ENCODE measurements at regions not wholly inside any gene's neighbourhood (a gene's known extent, or its start where the extent isn't known, plus 50 kb on each side); places are given as distances from the start of the nearest gene placed in this dataset.

DNA sequence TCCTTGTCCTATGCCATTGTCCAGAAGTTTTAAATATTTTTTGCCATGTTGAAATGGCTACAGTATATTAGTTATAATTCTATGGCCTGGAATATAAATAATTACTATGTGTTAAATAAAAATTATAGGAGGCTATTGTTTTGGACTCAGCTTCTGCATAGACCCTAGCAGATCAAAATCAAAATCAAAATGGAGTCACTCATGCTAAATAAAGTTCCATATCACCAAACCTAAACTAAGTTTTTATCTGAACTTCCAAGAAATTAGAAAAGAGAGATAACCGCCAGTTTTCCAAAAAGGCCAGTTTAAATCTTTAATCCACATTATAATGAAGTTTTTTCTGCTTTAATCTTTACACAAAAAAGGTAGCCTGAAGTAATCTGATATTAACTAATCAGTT lies 227.8 kb upstream of the P2RY1 start (continued):
- no peak for TF ChIP-seq SRF (IDR thresholded peaks at IDR 0.05; ENCODE audit: low read depth)
- no peak for TF ChIP-seq POLR2AphosphoS5 (IDR thresholded peaks at IDR 0.05; ENCODE audit: low read depth, low read length)
- no peak for TF ChIP-seq RAD21 (IDR thresholded peaks at IDR 0.05; ENCODE audit: low read depth)

DNA sequence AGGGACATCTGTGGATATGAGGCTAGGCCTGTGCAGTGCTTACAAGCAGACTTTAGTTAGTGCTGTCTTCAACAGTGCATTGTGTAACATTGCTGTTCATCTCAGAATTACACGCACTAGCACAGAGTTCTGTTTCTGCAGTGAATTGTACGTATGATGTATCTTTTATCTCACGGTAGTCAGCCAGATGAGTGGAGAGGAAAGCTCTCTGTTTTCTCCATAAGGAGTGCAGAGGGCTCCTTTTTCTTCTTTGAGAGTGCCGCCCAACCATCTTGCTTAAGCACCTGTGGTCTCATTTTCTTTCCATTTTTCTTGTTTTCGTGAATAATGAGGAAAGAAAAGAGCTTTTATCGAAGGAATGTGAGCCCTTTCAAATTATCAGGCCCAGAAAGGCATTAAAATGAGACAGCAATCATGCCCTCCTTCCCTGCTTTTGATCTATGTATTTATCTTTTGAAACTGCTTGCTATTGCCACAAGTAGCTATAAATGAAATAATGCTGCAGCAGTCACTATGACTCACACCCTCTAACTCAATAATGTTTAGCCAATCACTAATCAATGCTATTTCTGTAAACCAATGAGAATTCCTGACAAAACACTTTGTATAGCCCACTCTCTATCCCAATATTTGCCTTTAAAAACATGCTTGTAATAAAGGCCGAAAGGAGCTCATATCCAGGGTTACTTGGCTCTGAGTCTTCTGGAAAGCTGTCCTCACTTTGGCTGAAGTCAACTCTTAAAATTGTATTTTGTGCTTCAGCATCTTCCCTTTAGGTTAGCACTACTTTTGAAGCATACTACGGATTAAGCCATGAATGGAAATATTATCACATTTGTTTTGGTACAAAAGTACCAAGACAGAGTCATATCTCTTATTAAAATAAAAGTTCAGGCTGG lies 226.0 kb upstream of the P2RY1 start:
- H3K9ac ChIP-seq (ENCODE audit: low read length) = no peak overlapping the region
- H3K27me3 ChIP-seq (ENCODE audit: insufficient read depth, low read length) = no peaks in the 10 kb centered on the region
- BruUV-seq (replicated peaks) = no TSS peak
- intact Hi-C loops (cut with micrococcal nuclease) = no loop called here
- ChIA-PET RAD21 (ENCODE audit: low non-redundant PET in 1 of 2, low total read pairs in 2 of 2, uncharacterized antibody in 2 of 2, unreplicated experiment in 2 of 2) (no interaction called here), POLR2A (no interaction called here), CTCF (no interaction called here)
- no peak overlapping the region for H3K27ac ChIP-seq (ENCODE audit: low read depth, low read length)
- no peak overlapping the region for H3K4me2 ChIP-seq (ENCODE audit: low read length)
- DNase-seq (ENCODE audit: low read depth, low spot score) (no peak), ATAC-seq (no peak)
- TF ChIP-seq EZH2 (IDR thresholded peaks at IDR 0.05) = no peak
- TF ChIP-seq CBX3 (IDR thresholded peaks at IDR 0.05; ENCODE audit: low read depth) = no peak
- no peak for TF ChIP-seq EGR1 (IDR thresholded peaks at IDR 0.05; ENCODE audit: low read depth)
- TF ChIP-seq POLR2A (IDR thresholded peaks at IDR 0.05; ENCODE audit: borderline replicate concordance, extremely low read depth, insufficient read depth, insufficient read length) = no peak
- TF ChIP-seq SRF (IDR thresholded peaks at IDR 0.05; ENCODE audit: low read depth) = no peak
- no peaks in the 10 kb centered on the region for H4K20me1 ChIP-seq (ENCODE audit: insufficient read depth)
- no peaks in the 10 kb centered on the region for H3K9me3 ChIP-seq (ENCODE audit: control insufficient read depth in 1 of 2, insufficient read depth in 1 of 2, low read depth in 1 of 2, low read length in 2 of 2)
- no peaks in the 10 kb centered on the region for H3K36me3 ChIP-seq (ENCODE audit: control insufficient read depth in 1 of 2, insufficient read depth in 2 of 2, low read length in 2 of 2)
- no peak overlapping the region for H2AFZ ChIP-seq (ENCODE audit: low read depth, low read length, poor library complexity, severe bottlenecking)
- H3K4me3 ChIP-seq (replicated peaks in 1 of 2; ENCODE audit: low read depth in 1 of 2, low read length in 2 of 2) = no peak overlapping the region
- no peaks in the 10 kb centered on the region for H3K9me2 ChIP-seq (ENCODE audit: insufficient read depth)
- H3K4me1 ChIP-seq (ENCODE audit: control insufficient read depth in 1 of 2, insufficient read depth in 2 of 2, low read length in 2 of 2) = no peaks in the 10 kb centered on the region
- H3K79me2 ChIP-seq (ENCODE audit: insufficient read depth, low read length) = no peaks in the 10 kb centered on the region

DNA sequence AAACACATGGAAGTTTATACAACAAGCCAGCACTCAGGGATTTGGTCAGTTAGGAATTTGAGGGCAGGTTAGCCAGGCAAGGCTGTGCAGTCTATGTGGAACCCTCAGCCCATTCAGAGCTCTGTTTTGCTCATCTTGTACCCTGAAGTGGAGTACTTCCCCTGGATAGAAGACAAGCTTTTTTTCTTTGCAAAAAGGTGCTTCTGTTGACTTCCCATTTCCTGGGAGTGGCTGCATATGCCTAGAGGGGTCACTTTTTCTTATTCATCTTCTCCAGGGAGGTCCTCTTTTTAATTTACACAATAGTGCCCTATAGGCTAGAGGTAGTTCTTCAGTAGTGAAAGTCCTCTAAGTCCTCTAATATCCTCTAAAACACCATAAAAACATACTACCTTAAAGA lies 225.0 kb upstream of the P2RY1 start:
- intact Hi-C loops (cut with micrococcal nuclease) = no loop called here
- no peak for ATAC-seq
- Histone ChIP-seq H3K4me2 (ENCODE audit: low read length) (no peak overlapping the region), H3K9ac (ENCODE audit: low read length) (no peak overlapping the region), H3K4me3 (replicated peaks in 1 of 2; ENCODE audit: low read depth in 1 of 2, low read length in 2 of 2) (no peak overlapping the region), H3K27ac (ENCODE audit: low read depth, low read length) (no peak overlapping the region), H2AFZ (ENCODE audit: low read depth, low read length, poor library complexity, severe bottlenecking) (no peak overlapping the region), H3K9me2 (ENCODE audit: insufficient read depth) (no peaks in the 10 kb centered on the region), H4K20me1 (ENCODE audit: insufficient read depth) (no peaks in the 10 kb centered on the region), H3K27me3 (ENCODE audit: insufficient read depth, low read length) (no peaks in the 10 kb centered on the region), H3K9me3 (ENCODE audit: control insufficient read depth in 1 of 2, insufficient read depth in 1 of 2, low read depth in 1 of 2, low read length in 2 of 2) (no peaks in the 10 kb centered on the region), H3K36me3 (ENCODE audit: control insufficient read depth in 1 of 2, insufficient read depth in 2 of 2, low read length in 2 of 2) (no peaks in the 10 kb centered on the region), H3K4me1 (ENCODE audit: control insufficient read depth in 1 of 2, insufficient read depth in 2 of 2, low read length in 2 of 2) (no peaks in the 10 kb centered on the region), H3K79me2 (ENCODE audit: insufficient read depth, low read length) (no peaks in the 10 kb centered on the region)
- no TSS peak for BruUV-seq (replicated peaks)
- ChIA-PET CTCF (no interaction called here), RAD21 (ENCODE audit: low non-redundant PET in 1 of 2, low total read pairs in 2 of 2, uncharacterized antibody in 2 of 2, unreplicated experiment in 2 of 2) (no interaction called here), POLR2A (no interaction called here)
- DNase-seq (ENCODE audit: low read depth, low spot score) = no peak
- TF ChIP-seq, protein P1, sequence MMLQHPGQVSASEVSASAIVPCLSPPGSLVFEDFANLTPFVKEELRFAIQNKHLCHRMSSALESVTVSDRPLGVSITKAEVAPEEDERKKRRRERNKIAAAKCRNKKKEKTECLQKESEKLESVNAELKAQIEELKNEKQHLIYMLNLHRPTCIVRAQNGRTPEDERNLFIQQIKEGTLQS (IDR thresholded peaks at IDR 0.05) = no peak
- TF ChIP-seq RAD21 (IDR thresholded peaks at IDR 0.05; ENCODE audit: low read depth) = no peak
- TF ChIP-seq CEBPB (IDR thresholded peaks at IDR 0.05; ENCODE audit: low read depth) = no peak
- TF ChIP-seq EZH2phosphoT487 (IDR thresholded peaks at IDR 0.05; ENCODE audit: borderline replicate concordance) = no peak
- TF ChIP-seq, protein P2, sequence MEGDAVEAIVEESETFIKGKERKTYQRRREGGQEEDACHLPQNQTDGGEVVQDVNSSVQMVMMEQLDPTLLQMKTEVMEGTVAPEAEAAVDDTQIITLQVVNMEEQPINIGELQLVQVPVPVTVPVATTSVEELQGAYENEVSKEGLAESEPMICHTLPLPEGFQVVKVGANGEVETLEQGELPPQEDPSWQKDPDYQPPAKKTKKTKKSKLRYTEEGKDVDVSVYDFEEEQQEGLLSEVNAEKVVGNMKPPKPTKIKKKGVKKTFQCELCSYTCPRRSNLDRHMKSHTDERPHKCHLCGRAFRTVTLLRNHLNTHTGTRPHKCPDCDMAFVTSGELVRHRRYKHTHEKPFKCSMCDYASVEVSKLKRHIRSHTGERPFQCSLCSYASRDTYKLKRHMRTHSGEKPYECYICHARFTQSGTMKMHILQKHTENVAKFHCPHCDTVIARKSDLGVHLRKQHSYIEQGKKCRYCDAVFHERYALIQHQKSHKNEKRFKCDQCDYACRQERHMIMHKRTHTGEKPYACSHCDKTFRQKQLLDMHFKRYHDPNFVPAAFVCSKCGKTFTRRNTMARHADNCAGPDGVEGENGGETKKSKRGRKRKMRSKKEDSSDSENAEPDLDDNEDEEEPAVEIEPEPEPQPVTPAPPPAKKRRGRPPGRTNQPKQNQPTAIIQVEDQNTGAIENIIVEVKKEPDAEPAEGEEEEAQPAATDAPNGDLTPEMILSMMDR (IDR thresholded peaks at IDR 0.05 in 2 of 3, conservative IDR thresholded peaks at IDR 0.05 in 1 of 3; ENCODE audit: borderline replicate concordance in 1 of 3, insufficient read depth in 1 of 3, low read depth in 2 of 3, low read length in 2 of 3) = no peak
- TF ChIP-seq ELF1 (IDR thresholded peaks at IDR 0.05; ENCODE audit: borderline replicate concordance, low read depth) = no peak
- no peak for TF ChIP-seq JUND (IDR thresholded peaks at IDR 0.05)
- TF ChIP-seq, protein P3, sequence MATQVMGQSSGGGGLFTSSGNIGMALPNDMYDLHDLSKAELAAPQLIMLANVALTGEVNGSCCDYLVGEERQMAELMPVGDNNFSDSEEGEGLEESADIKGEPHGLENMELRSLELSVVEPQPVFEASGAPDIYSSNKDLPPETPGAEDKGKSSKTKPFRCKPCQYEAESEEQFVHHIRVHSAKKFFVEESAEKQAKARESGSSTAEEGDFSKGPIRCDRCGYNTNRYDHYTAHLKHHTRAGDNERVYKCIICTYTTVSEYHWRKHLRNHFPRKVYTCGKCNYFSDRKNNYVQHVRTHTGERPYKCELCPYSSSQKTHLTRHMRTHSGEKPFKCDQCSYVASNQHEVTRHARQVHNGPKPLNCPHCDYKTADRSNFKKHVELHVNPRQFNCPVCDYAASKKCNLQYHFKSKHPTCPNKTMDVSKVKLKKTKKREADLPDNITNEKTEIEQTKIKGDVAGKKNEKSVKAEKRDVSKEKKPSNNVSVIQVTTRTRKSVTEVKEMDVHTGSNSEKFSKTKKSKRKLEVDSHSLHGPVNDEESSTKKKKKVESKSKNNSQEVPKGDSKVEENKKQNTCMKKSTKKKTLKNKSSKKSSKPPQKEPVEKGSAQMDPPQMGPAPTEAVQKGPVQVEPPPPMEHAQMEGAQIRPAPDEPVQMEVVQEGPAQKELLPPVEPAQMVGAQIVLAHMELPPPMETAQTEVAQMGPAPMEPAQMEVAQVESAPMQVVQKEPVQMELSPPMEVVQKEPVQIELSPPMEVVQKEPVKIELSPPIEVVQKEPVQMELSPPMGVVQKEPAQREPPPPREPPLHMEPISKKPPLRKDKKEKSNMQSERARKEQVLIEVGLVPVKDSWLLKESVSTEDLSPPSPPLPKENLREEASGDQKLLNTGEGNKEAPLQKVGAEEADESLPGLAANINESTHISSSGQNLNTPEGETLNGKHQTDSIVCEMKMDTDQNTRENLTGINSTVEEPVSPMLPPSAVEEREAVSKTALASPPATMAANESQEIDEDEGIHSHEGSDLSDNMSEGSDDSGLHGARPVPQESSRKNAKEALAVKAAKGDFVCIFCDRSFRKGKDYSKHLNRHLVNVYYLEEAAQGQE (IDR thresholded peaks at IDR 0.05; ENCODE audit: low read depth) = no peak
